GM12878 (cell line): ENCODE measurements at regions not wholly inside any gene's neighbourhood (a gene's known extent, or its start where the extent isn't known, plus 50 kb on each side); places are given as distances from the start of the nearest gene placed in this dataset.
A peak's percentile ranks its signal among the peaks of the same experiment; 100 is the strongest.

Experiments
- BHLHE40 ChIP-seq, 2 experiments: fragments of 450-650 bp in 1 of 2; IDR thresholded peaks; 2 replicates each; pipeline ENCODE4 v1.6.1; 2011 to 2017; ENCODE audit warnings: low read depth in 2 of 2, borderline replicate concordance in 1 of 2, improper control_type of control experiment in 1 of 2, low read length in 1 of 2, mild to moderate bottlenecking in 1 of 2
- HDGF ChIP-seq: fragments of 450-650 bp; IDR thresholded peaks from 2 replicates; pipeline ENCODE4 v1.6.1; 2016; ENCODE audit warnings: antibody characterized with exemption
- JUND ChIP-seq: IDR thresholded peaks from 2 replicates; pipeline ENCODE4 v1.6.1; 2012; ENCODE audit warnings: low read depth, mild to moderate bottlenecking, low read length, improper control_type of control experiment, moderate library complexity
- KDM1A ChIP-seq: fragments of 200-600 bp; sonication (generic); IDR thresholded peaks from 2 replicates; pipeline ENCODE4 v1.6.1; 2016; ENCODE audit warnings: borderline replicate concordance
- KLF5 ChIP-seq: fragments of 450-650 bp; IDR thresholded peaks from 2 replicates; pipeline ENCODE4 v1.6.1; 2014; ENCODE audit warnings: mild to moderate bottlenecking; ENCODE audit not compliant: partially characterized antibody
- LARP7 ChIP-seq: fragments of 450-650 bp; IDR thresholded peaks from 2 replicates; pipeline ENCODE4 v1.6.1; 2017; ENCODE audit warnings: mild to moderate bottlenecking
- TCF3 ChIP-seq: IDR thresholded peaks from 2 replicates; pipeline ENCODE4 v1.6.1; 2012; ENCODE audit warnings: low read depth, mild to moderate bottlenecking, low read length, borderline replicate concordance; ENCODE audit not compliant: insufficient read depth
- WRNIP1 ChIP-seq: IDR thresholded peaks from 2 replicates; pipeline ENCODE4 v1.6.1; 2011; ENCODE audit warnings: low read depth, low read length, improper control_type of control experiment, borderline replicate concordance
- ZNF274 ChIP-seq: IDR thresholded peaks from one replicate; pipeline ENCODE4 v1.8.0; 2011; ENCODE audit not compliant: insufficient read length, insufficient read depth
- TF ChIP-seq, protein P1 (sequence below): fragments of 450-650 bp; formaldehyde crosslinking; IDR thresholded peaks from 2 replicates; pipeline ENCODE4 v1.4.0; 2020; ENCODE audit warnings: mild to moderate bottlenecking, moderate library complexity

DNA sequence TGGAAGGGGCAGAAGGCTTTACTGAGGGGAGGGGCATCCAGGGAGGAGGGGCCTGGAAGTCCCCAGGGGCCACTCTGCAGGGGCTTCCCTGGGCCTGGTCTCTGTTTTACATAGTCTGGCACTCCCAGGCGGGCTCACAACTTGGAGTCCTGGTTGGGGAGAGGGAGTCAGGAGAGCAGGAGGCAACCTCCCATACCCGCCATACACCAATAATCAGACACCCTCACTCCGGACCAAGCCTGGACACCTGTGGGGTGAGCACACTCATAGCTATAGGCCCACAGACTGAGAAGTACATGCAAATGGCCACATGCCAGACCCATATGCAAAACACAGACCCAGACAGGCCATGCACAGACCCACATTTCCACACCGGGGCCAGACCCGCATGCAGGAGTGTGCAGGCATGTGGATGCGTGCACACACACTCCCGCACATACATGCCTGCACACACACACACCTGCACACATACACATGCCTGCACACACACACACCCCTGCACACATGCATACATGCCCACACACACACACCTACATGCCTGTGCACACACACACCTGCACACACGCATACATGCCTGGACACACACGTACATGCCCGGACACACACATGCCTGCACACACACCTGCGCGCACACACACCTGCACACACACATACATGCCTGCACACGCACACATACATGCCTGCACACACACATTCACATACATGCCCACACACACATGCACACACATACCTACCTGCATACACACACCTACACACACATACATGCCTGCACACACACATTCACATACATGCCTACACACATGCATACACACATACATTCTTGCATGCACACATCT is 89.5 kb upstream of the RUNX3 start (continued):
- no peak for TF ChIP-seq WRNIP1
- TF ChIP-seq HDGF: peak; percentile 99
- peak; percentile 88; the same call in 1 of the 2 replicates for TF ChIP-seq TCF3
- no peak for TF ChIP-seq KLF5
- TF ChIP-seq KDM1A: no peak
- TF ChIP-seq BHLHE40 (IDR thresholded peaks at IDR 0.05; ENCODE audit: borderline replicate concordance in 1 of 2, low read depth in 2 of 2, low read length in 1 of 2): peak; percentile 68 to 71; a peak in 3 of 4 replicates
- TF ChIP-seq JUND: no peak
- TF ChIP-seq LARP7: peak; percentile 26; the same call in 1 of the 2 replicates
- TF ChIP-seq, protein P1, sequence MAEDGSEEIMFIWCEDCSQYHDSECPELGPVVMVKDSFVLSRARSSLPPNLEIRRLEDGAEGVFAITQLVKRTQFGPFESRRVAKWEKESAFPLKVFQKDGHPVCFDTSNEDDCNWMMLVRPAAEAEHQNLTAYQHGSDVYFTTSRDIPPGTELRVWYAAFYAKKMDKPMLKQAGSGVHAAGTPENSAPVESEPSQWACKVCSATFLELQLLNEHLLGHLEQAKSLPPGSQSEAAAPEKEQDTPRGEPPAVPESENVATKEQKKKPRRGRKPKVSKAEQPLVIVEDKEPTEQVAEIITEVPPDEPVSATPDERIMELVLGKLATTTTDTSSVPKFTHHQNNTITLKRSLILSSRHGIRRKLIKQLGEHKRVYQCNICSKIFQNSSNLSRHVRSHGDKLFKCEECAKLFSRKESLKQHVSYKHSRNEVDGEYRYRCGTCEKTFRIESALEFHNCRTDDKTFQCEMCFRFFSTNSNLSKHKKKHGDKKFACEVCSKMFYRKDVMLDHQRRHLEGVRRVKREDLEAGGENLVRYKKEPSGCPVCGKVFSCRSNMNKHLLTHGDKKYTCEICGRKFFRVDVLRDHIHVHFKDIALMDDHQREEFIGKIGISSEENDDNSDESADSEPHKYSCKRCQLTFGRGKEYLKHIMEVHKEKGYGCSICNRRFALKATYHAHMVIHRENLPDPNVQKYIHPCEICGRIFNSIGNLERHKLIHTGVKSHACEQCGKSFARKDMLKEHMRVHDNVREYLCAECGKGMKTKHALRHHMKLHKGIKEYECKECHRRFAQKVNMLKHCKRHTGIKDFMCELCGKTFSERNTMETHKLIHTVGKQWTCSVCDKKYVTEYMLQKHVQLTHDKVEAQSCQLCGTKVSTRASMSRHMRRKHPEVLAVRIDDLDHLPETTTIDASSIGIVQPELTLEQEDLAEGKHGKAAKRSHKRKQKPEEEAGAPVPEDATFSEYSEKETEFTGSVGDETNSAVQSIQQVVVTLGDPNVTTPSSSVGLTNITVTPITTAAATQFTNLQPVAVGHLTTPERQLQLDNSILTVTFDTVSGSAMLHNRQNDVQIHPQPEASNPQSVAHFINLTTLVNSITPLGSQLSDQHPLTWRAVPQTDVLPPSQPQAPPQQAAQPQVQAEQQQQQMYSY (CRISPR knock-in tag): no peak
- TF ChIP-seq ZNF274: no peak
